HG03045 (cell line): ENCODE measurements at regions not wholly inside any gene's neighbourhood (a gene's known extent, or its start where the extent isn't known, plus 50 kb on each side); places are given as distances from the start of the nearest gene placed in this dataset.
"Not testable (repeated sequence)": the region's sequence is repeated elsewhere in the genome, so short reads cannot be mapped to it uniquely, and the experiment has no call there.

ENCODE experiments used
- ATAC-seq: cut with Tn5 transposase; IDR thresholded peaks from one replicate; pipeline ENCODE4 v1.9.1; 2021; ENCODE audit warnings: mild to moderate bottlenecking, moderate library complexity; ENCODE audit not compliant: unreplicated experiment

GRCh38 chr7:121501566-121501965, 105.5 kb upstream of the FAM3C start:
- ATAC-seq = no peak

GRCh38 chr7:121500360-121501058, 104.4 kb upstream of the FAM3C start:
- no peak for ATAC-seq

GRCh38 chr7:121499624-121500023, 103.5 kb upstream of the FAM3C start:
- ATAC-seq = no peak

GRCh38 chr7:121498816-121499215, 102.7 kb upstream of the FAM3C start:
- no peak for ATAC-seq

- ATAC-seq = not testable (repeated sequence)
Observed at GRCh38 chr7:121497545-121497944, 101.4 kb upstream of the FAM3C start.

- no peak for ATAC-seq
Observed at GRCh38 chr7:121494516-121494915, 98.4 kb upstream of the FAM3C start.

GRCh38 chr7:121493553-121493952, 97.4 kb upstream of the FAM3C start:
- ATAC-seq = no peak

- ATAC-seq = no peak
Observed at GRCh38 chr7:121490309-121490708, 94.2 kb upstream of the FAM3C start.

GRCh38 chr7:121489440-121489839, 93.3 kb upstream of the FAM3C start:
- ATAC-seq = no peak

GRCh38 chr7:121488111-121488650, 92.1 kb upstream of the FAM3C start:
- ATAC-seq = no peak

GRCh38 chr7:121486590-121486989, 90.5 kb upstream of the FAM3C start:
- no peak for ATAC-seq

GRCh38 chr7:121485467-121486243, 89.5 kb upstream of the FAM3C start:
- ATAC-seq = no peak

- no peak for ATAC-seq
Observed at GRCh38 chr7:121484089-121484763, 88.1 kb upstream of the FAM3C start.

- no peak for ATAC-seq
Observed at GRCh38 chr7:121480566-121481335, 84.6 kb upstream of the FAM3C start.

GRCh38 chr7:121480058-121480457, 84.0 kb upstream of the FAM3C start:
- ATAC-seq = no peak

GRCh38 chr7:121479466-121479865, 83.4 kb upstream of the FAM3C start:
- ATAC-seq = no peak

GRCh38 chr7:121475806-121476205, 79.7 kb upstream of the FAM3C start:
- no peak for ATAC-seq

- no peak for ATAC-seq
Observed at GRCh38 chr7:121474301-121474673, 78.2 kb upstream of the FAM3C start.

GRCh38 chr7:121473645-121474300, 77.7 kb upstream of the FAM3C start:
- ATAC-seq = no peak

- no peak for ATAC-seq
Observed at GRCh38 chr7:121466455-121466854, 70.3 kb upstream of the FAM3C start.
